ENCODE measurements at regions not wholly inside any gene's neighbourhood (a gene's known extent, or its start where the extent isn't known, plus 50 kb on each side); places are given as distances from the start of the nearest gene placed in this dataset.

GRCh38 chr3:165983284-165983683 lies 146.1 kb upstream of the BCHE start:
- TF ChIP-seq HOXA7 (CRISPR knock-in tag; IDR thresholded peaks at IDR 0.05): no peak
- no peak for TF ChIP-seq CTCF (IDR thresholded peaks at IDR 0.05)
- TF ChIP-seq KDM1A (IDR thresholded peaks at IDR 0.05; ENCODE audit: low read depth): no peak
- TF ChIP-seq GATA3 (IDR thresholded peaks at IDR 0.05; ENCODE audit: borderline replicate concordance): no peak
- no peak for TF ChIP-seq MAX (IDR thresholded peaks at IDR 0.05)
- no peak for TF ChIP-seq MYC (IDR thresholded peaks at IDR 0.05; ENCODE audit: borderline replicate concordance, low read length)
- no peak for TF ChIP-seq NR3C1 (IDR thresholded peaks at IDR 0.05)
- no peak for TF ChIP-seq JUNB (IDR thresholded peaks at IDR 0.05)
- no peak for TF ChIP-seq HMGXB4 (CRISPR knock-in tag; IDR thresholded peaks at IDR 0.05; ENCODE audit: borderline replicate concordance)
- no peak for TF ChIP-seq JUN (IDR thresholded peaks at IDR 0.05)
- no peak for TF ChIP-seq MAFK (IDR thresholded peaks at IDR 0.05; ENCODE audit: partially characterized antibody)
- TF ChIP-seq POLR2AphosphoS2 (conservative IDR thresholded peaks at IDR 0.05; ENCODE audit: low read length): no peak
